ENCODE measurements at regions not wholly inside any gene's neighbourhood (a gene's known extent, or its start where the extent isn't known, plus 50 kb on each side); places are given as distances from the start of the nearest gene placed in this dataset.

GRCh38 chr18:53859764-53860163 is 364.7 kb downstream of the MBD2 start (continued):
- TF ChIP-seq HNRNPLL (IDR thresholded peaks at IDR 0.05; ENCODE audit: low read depth, low read length, poor library complexity, severe bottlenecking) (no peak), ZNF124 (CRISPR knock-in tag; IDR thresholded peaks at IDR 0.05) (no peak), E2F5 (CRISPR knock-in tag; IDR thresholded peaks at IDR 0.05) (no peak)

GRCh38 chr18:53850902-53851301 is 373.6 kb downstream of the MBD2 start:
- POLR2A ChIA-PET: no interaction called here
- no peak overlapping the region for H3K4me3 ChIP-seq
- intact Hi-C loops (cut with micrococcal nuclease): no loop called here

GRCh38 chr18:53843763-53844162 is 380.7 kb downstream of the MBD2 start:
- no peak overlapping the region for H3K4me2 ChIP-seq (ENCODE audit: insufficient read depth, low read length)
- no peaks in the 10 kb centered on the region for H4K20me1 ChIP-seq (replicated peaks; ENCODE audit: control insufficient read depth, insufficient read depth, low read length)
- DNase-seq (ENCODE audit: extremely low read depth in 1 of 4, low spot score in 3 of 4): no peak
- no peaks in the 10 kb centered on the region for H3K36me3 ChIP-seq (ENCODE audit: control insufficient read depth, insufficient read depth, low read length)
- H3K79me2 ChIP-seq (ENCODE audit: control insufficient read depth, insufficient read depth, low read length): no peaks in the 10 kb centered on the region
- BruUV-seq (replicated peaks): no TSS peak
- in situ Hi-C loops (cut with MboI) (no loop called here), intact Hi-C loops (cut with micrococcal nuclease) (no loop called here)
- ATAC-seq: no peak
- H3K9me1 ChIP-seq (ENCODE audit: control insufficient read depth, insufficient read depth, low read length): no peaks in the 10 kb centered on the region
- H2AFZ ChIP-seq (ENCODE audit: low read depth, low read length): no peak overlapping the region
- 0% methylated on average over 1 of the region's 1 CpG for WGBS (ENCODE audit: insufficient coverage, low coverage, missing lambda C conversion rate)
- H3K27ac ChIP-seq (ENCODE audit: extremely low read depth, low read depth, low read length): no peak overlapping the region
- CTCF ChIA-PET (ENCODE audit: low intra/inter-chr PET ratio): no interaction called here
- H3K4me3 ChIP-seq: no peak overlapping the region
- H3K4me1 ChIP-seq (replicated peaks in 1 of 2; ENCODE audit: control insufficient read depth in 2 of 2, insufficient read depth in 2 of 2, low read length in 2 of 2): no peaks in the 10 kb centered on the region
- POLR2A ChIA-PET: no interaction called here
- no peak for FAIRE-seq
- no peaks in the 10 kb centered on the region for H3K9me3 ChIP-seq (replicated peaks; ENCODE audit: control insufficient read depth, insufficient read depth, low read depth, low read length)
- no peaks in the 10 kb centered on the region for H3K27me3 ChIP-seq (ENCODE audit: control insufficient read depth in 2 of 2, insufficient read depth in 2 of 2, low read length in 2 of 2)
- no peak overlapping the region for H3K9ac ChIP-seq (ENCODE audit: insufficient read depth in 1 of 2, low read depth in 2 of 2, low read length in 2 of 2)
- TF ChIP-seq SOX6 (IDR thresholded peaks at IDR 0.05): no peak
- TF ChIP-seq PHTF2 (CRISPR knock-in tag; IDR thresholded peaks at IDR 0.05): no peak
- no peak for TF ChIP-seq HCFC1 (IDR thresholded peaks at IDR 0.05; ENCODE audit: low read depth, low read length)
- TF ChIP-seq SLC30A9 (CRISPR knock-in tag; IDR thresholded peaks at IDR 0.05): no peak
- no peak for TF ChIP-seq FOXJ2 (tag; IDR thresholded peaks at IDR 0.05)
- TF ChIP-seq JUN (IDR thresholded peaks at IDR 0.05; ENCODE audit: borderline replicate concordance, low read depth, low read length): no peak
- no peak for TF ChIP-seq JUN (CRISPR knock-in tag; IDR thresholded peaks at IDR 0.05; ENCODE audit: borderline replicate concordance)
- no peak for TF ChIP-seq COPS2 (conservative IDR thresholded peaks at IDR 0.05)
- no peak for TF ChIP-seq CBX8 (IDR thresholded peaks at IDR 0.05; ENCODE audit: borderline replicate concordance, extremely low read depth, low read depth, low read length, poor library complexity, severe bottlenecking)
- TF ChIP-seq ZEB2 (IDR thresholded peaks at IDR 0.05): no peak
- no peak for TF ChIP-seq GTF2E2 (tag; IDR thresholded peaks at IDR 0.05)
- no peak for TF ChIP-seq JUNB (CRISPR knock-in tag; conservative IDR thresholded peaks at IDR 0.05)
- no peak for TF ChIP-seq ZNF121 (CRISPR knock-in tag; conservative IDR thresholded peaks at IDR 0.05)
- no peak for TF ChIP-seq ETV1 (tag; conservative IDR thresholded peaks at IDR 0.05; ENCODE audit: low read depth)
- TF ChIP-seq GABPA (tag; conservative IDR thresholded peaks at IDR 0.05; ENCODE audit: low read depth): no peak

More at GRCh38 chr18:53850902-53851301, 373.6 kb downstream of the MBD2 start:
- no peaks in the 10 kb centered on the region for H4K20me1 ChIP-seq (replicated peaks; ENCODE audit: control insufficient read depth, insufficient read depth, low read length)
- H3K27me3 ChIP-seq (ENCODE audit: control insufficient read depth in 2 of 2, insufficient read depth in 2 of 2, low read length in 2 of 2): no peaks in the 10 kb centered on the region
- no peaks in the 10 kb centered on the region for H3K9me3 ChIP-seq (replicated peaks; ENCODE audit: control insufficient read depth, insufficient read depth, low read depth, low read length)
- H3K4me2 ChIP-seq (ENCODE audit: insufficient read depth, low read length): no peak overlapping the region
- H3K36me3 ChIP-seq (ENCODE audit: control insufficient read depth, insufficient read depth, low read length): no peaks in the 10 kb centered on the region
- DNase-seq (ENCODE audit: extremely low read depth in 1 of 4, low spot score in 3 of 4): no peak
- H2AFZ ChIP-seq (ENCODE audit: low read depth, low read length): no peak overlapping the region
- FAIRE-seq: no peak
- in situ Hi-C loops (cut with MboI): no loop called here
- ATAC-seq: no peak
- H3K9ac ChIP-seq (ENCODE audit: insufficient read depth in 1 of 2, low read depth in 2 of 2, low read length in 2 of 2): no peak overlapping the region
- TF ChIP-seq FOS (IDR thresholded peaks at IDR 0.05; ENCODE audit: extremely low read depth, insufficient read length): no peak
- H3K27ac ChIP-seq (ENCODE audit: extremely low read depth, low read depth, low read length): no peak overlapping the region
- no TSS peak for BruUV-seq (replicated peaks)
- no peaks in the 10 kb centered on the region for H3K79me2 ChIP-seq (ENCODE audit: control insufficient read depth, insufficient read depth, low read length)
- H3K4me1 ChIP-seq (replicated peaks in 1 of 2; ENCODE audit: control insufficient read depth in 2 of 2, insufficient read depth in 2 of 2, low read length in 2 of 2): no peaks in the 10 kb centered on the region
- H3K9me1 ChIP-seq (ENCODE audit: control insufficient read depth, insufficient read depth, low read length): no peaks in the 10 kb centered on the region
- CTCF ChIA-PET (ENCODE audit: low intra/inter-chr PET ratio): no interaction called here

Data from K562 (cell line).